GM21390 (cell line): ENCODE measurements at regions not wholly inside any gene's neighbourhood (a gene's known extent, or its start where the extent isn't known, plus 50 kb on each side); places are given as distances from the start of the nearest gene placed in this dataset.

Source experiments
- ATAC-seq: cut with Tn5 transposase; IDR thresholded peaks from one replicate; pipeline ENCODE4 v1.9.1; 2021; ENCODE audit not compliant: unreplicated experiment

- ATAC-seq: no peak
These were observed 98.7 kb upstream of the CCL2 start for GRCh38 chr17:34156401-34156740.

DNA sequence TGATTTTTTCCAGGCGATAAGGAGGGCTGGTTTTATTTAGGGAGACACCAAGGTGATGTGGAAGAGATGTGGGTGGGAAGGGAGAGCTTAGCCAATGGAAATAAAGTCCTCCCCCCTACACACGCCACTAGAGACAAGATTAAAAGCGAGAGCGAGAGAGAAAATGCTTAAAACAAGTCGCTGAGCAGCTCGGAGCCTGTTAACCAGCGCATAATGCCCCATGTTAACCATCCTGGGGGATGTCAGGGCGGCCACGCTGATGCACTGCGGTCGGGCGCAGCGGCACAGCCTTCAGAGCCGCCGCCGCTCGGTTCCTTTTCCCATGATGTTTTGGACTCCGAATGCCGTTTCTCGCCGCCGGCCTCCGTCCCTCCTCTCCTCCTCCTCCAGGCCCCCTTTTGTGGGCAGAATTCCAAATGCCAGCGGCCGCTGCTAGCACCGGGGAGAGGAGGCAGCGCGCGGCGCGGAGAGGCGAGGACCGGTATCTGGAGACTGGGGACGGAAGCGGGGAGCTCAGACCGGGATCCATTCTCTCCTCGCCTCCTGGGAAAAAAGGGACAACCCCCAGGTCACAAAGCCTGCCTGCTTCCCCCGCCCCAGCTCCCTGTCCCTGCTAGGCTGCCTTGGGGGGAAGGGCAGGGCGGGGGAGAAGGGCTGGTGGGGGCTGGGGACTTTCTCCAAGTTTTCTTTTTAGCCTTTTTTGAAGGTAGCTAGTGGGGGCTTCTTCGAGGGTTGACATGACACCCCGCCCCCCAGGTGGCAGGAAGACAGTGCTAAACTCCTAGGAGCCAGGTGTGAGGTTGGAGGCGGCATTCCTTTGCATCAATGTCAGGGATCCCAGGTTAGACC, 98.1 kb upstream of the CCL2 start:
- no peak for ATAC-seq

DNA sequence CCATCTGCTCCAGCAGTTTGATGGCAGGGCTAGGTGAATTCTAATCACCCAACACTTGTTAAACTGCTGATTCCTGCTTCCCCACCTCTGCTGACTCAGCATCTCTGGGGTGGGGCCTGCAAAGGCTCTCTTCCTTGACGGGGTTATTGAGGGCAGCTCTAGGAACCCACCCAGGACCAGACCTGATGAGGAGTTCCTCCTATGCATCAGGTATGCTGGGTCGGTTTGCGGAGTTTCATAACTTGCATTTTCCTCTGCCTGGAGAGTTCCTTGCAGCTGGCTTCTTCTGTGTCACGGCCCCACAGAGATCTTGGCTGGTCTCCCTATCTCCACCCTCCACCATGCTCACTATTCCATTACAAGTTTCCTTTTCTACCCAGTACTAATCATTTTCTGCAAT, 93.4 kb upstream of the CCL2 start:
- no peak for ATAC-seq

DNA sequence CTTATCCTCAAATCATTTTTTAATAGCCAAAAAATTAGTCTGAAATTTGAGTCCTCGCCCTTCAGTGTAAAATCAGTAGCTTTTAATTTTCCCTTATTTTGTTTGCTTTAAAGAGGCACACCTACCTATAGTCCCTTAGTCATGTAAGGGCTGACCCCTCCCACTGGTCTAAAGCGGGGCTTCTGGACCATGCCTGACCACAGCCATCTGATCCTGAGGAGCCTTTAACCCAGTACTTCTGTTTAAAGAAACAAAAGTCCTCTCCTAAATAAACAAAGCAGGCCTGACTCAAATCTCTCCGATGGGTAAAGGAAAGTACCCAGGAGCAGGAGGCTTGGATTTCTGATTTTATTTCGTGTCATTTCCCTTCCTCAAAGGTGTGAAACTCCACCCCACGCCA, 92.0 kb upstream of the CCL2 start:
- no peak for ATAC-seq

- ATAC-seq: no peak
These were observed 91.4 kb upstream of the CCL2 start for GRCh38 chr17:34163646-34164045.

GRCh38 chr17:34164837-34165236, 90.2 kb upstream of the CCL2 start:
- no peak for ATAC-seq

- ATAC-seq: no peak
These were observed 88.7 kb upstream of the CCL2 start for GRCh38 chr17:34166352-34166751.

GRCh38 chr17:34167354-34167753, 87.7 kb upstream of the CCL2 start:
- ATAC-seq: no peak

- ATAC-seq: no peak
These were observed 86.1 kb upstream of the CCL2 start for GRCh38 chr17:34168989-34169388.

GRCh38 chr17:34169496-34169895, 85.6 kb upstream of the CCL2 start:
- ATAC-seq: no peak

- no peak for ATAC-seq
These were observed 83.8 kb upstream of the CCL2 start for GRCh38 chr17:34171245-34171818.

DNA sequence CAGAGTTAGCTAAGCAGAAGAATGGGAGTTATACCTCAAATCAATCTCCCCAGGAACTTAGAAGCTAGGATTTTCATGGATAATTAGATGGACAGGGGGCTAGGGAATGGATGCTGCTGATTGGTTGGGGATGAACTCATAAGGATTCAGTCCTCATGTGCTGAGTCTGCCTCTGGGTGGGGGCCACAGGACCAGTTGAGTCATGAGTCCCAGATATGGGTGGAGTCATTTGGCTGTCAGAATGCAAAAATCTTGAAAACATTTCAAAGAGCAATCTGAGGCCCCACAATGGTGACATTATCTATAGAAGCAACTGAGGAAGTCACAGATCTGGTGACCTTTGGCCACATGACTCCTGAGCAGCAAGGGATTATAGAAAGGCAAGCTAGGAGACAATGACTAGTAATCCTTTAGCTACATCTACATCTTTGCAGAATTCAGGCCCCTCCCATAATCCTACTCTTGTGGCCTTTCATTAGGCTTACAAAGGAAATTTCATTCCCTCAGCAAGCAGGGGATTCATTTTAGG, 82.6 kb upstream of the CCL2 start:
- ATAC-seq: no peak

DNA sequence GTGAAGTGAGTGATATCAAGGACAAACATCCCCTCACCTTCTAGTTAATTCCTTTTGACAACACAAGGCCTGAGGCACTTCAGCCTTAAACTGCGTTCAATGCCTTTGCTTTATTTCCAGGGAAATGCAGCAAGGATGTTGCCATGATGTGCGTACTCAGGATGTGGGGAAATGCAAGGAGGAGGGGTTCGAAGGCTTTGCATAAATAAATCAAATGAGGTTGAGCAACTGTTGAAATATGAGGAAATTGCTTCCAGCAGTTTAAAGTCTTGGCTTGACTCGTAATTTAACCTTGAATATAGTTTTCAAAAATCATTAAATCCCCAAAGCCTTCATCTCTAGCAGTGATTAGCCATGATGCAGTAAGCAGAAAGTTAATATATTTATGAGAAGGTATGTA, 81.8 kb upstream of the CCL2 start:
- no peak for ATAC-seq

DNA sequence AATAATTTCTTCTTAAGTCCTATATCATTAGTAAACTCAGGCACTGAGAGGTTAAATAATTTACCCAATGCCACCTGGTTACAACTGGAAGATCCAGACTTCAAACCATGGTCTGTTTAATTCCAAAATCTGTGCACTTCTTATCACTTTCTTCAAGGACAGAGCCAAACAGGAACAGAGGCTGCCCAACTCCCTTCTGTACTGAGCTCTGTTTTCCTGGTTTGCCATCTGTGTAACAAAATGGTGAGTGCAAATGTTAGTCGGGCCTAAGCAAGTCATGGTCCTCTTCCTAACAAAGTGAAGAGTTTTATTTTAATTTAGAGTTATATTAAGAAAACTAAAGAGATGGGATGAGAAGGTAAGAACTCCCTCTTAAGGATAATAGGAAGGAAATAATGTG, 80.6 kb upstream of the CCL2 start:
- ATAC-seq: no peak

DNA sequence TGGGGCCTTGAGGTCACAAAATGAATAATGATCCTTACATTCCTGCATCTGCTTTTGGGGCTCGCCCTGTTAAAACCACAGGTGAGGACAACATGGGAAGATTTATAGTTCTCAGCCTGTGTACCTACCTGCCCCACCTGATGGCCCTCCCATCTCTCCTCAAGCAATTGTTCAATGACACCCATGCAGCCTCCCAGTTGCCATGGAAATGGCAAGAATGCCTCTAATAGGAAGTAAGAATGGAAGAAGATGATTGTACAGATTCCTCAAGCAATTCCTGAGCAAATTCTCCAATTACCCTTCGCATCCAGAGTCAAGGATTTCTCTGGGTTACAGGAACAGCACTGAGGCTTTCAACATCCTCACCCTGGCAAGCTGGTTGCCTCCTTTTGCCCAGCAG, 78.6 kb upstream of the CCL2 start:
- no peak for ATAC-seq

DNA sequence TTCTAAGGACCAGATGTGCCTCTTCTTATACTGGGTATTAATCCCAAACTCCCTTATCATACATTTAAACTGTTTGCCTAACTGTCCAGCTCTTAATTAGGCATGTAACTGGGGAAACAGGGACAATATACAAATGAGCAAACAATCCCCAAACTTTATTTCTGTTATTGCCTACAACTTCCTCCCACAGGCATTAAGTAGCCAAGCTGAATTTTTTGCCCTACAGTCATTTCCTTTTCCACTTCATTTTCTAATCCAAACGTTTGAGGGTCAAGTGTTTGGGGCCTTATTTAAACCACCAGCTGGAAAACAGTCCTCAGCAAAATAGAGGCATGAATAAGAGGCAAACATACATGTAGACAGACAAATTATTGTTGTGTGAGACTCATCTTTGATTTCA, 77.4 kb upstream of the CCL2 start:
- no peak for ATAC-seq

DNA sequence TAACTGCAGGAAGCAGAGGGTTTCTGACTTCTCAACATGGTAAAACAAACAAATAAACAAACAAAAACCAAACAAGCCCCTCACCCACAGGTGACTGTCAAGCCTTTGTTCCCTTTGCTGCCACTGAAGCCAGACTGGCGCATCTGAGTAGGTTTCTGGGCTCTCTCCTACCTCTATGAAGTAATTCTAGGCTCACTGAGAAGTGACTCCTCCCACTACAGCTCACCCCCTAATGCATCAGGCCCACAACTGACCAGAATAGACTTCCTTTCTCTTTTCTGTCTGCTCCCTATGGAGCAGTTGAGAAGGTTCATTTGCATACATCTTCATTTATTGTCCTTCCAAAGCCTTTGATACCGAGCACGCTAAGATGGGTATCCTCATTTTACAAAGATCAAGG, 77.0 kb upstream of the CCL2 start:
- no peak for ATAC-seq

DNA sequence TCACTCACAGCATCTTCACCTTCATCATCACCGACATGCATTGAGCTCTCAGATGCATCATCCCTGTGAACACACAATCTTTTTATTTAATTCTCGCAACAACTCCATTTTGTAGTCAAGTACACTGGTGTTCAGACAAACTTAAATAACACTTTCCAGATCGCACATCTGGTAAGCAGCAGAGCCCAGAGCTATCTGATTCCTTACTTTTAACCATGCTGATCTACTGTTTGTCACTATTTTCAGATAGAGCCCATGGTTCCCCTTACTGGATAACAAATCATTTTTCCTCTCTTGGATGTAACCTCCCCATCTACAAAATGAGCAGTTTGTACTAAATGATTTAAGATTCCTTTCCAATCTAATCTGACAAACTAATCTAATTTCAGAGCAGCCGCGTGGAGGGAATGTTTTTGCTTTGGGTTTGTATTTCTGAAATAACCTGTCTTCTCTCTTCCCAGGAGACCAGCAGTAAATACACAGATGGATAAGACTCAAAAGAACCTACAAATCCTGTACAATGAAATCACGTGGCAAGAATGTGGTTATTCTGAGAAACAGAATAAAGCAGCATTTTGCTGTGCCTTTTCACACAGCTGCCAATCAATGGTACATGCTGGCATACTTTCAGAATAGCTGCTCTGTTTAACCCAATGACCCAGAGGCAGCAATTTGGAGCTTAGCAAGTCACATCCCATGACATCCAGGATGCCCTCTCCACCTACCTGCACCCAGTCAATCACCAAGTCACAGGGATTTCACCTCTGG, 72.9 kb upstream of the CCL2 start:
- no peak for ATAC-seq

DNA sequence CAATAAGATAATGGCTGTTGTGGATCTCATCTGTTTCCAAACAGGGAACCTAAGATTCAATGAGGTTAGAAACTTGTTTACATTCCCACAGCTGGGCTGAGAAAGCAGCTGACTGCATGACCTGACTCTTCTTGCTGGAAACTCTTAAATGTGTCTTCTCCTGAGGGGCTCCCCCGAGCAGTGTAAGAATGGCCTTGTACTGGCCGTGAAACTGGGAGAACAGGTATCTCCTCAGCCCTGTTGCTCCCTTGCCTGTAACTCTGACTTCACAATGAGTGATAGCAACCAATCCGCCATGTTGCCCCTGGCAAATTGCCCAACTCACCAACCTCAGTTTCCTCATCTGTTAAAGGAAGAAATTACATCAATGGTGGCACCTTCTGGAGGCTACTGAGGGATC, 59.1 kb upstream of the CCL2 start:
- ATAC-seq: no peak

DNA sequence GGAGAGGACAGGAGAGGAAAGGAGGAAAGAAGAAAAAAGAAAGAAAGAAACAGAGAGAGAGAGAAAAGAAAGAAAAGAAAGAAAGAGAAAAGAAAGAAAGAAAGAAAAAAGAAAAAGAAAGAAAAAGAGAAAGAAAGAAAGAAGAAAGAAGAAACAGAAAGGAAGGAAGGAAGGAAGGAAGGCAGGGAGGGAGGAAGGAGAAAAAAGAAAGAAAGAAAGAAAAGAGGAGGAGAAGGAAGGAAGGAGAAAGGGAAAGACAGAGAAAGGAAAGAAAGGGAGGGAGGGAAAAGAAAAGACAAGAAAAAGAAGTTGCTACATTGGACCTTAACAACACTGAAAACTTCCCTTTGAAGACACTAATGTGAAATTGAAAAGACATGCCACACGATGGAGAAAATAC, 56.6 kb upstream of the CCL2 start:
- ATAC-seq: no peak

- ATAC-seq: no peak
These were observed 55.6 kb upstream of the CCL2 start for GRCh38 chr17:34199454-34199853.

- ATAC-seq: no peak
These were observed 55.1 kb upstream of the CCL2 start for GRCh38 chr17:34199932-34200534.
